ENCODE measurements at regions not wholly inside any gene's neighbourhood (a gene's known extent, or its start where the extent isn't known, plus 50 kb on each side); places are given as distances from the start of the nearest gene placed in this dataset.
A peak's percentile ranks its signal among the peaks of the same experiment; 100 is the strongest.
"Not testable (repeated sequence)": the region's sequence is repeated elsewhere in the genome, so short reads cannot be mapped to it uniquely, and the experiment has no call there.

DNA sequence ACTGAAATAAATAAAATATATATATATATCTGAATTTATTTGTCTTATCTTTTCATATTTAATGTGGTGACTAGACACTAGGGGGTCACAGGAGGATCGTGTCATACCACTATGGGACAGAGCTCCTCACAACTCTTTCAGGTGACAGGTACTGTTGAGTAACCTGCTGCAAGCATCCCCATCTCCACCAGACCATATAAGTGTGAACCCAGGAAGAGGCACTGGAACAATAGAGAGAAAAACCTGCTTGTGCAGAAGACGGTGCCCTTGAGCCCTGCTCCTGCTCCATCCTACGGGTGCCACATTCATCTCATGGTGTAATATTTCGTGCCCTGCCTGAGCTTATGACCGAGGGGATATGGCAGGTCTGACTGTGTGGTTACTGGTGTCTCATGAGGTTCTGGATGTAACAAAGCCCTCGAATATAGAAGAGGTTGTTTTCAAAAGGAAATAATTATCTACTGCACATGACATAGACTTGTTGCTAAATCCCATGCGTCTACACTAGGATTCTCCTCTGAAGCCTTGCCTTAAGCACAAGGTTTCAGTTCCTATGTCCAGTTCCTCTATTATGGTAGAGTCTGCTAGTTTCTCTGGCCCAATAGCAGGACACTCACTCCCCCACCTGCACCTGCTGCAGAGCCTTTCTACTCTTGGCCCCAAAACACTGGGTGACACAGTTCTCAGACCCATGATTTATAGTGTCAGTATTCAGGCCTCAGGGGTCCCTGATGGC lies 70.4 kb downstream of the GGTLC2 start:
- no peak overlapping the region for H3K4me3 ChIP-seq (ENCODE audit: low read depth, low read length)
- DNase-seq (ENCODE audit: low read depth), result no peak

DNA sequence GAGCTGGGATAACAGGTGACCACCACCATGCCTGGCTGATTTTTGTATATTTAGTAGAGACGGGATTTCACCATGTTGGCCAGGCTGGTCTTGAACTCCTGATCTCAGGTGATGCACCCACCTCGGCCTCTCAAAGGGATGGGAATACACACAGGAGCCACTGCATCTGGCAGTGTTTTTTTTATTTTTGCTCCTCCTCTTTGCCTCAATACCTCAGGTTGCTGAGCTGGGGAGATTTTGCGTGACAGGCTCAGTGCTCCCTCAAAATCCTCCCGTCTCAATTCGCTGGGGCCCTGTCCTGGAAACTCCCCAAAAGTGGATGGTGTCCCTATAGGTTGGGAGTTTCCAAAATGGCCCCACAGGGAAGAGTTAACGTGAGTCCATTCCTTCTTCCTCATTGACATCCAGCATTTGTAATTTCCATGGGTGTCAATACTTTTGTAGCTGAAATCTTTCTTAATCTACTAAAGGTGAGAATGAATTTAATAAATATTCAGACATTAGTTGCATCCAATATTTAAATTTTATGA lies 71.8 kb downstream of the GGTLC2 start:
- no peak overlapping the region for H3K4me3 ChIP-seq (ENCODE audit: low read depth, low read length)
- DNase-seq (ENCODE audit: low read depth), result no peak

- H3K4me3 ChIP-seq (ENCODE audit: low read depth, low read length), result no peak overlapping the region
- DNase-seq (ENCODE audit: low read depth), result no peak
These were observed 73.2 kb downstream of the GGTLC2 start for GRCh38 chr22:22717664-22718063.

DNA sequence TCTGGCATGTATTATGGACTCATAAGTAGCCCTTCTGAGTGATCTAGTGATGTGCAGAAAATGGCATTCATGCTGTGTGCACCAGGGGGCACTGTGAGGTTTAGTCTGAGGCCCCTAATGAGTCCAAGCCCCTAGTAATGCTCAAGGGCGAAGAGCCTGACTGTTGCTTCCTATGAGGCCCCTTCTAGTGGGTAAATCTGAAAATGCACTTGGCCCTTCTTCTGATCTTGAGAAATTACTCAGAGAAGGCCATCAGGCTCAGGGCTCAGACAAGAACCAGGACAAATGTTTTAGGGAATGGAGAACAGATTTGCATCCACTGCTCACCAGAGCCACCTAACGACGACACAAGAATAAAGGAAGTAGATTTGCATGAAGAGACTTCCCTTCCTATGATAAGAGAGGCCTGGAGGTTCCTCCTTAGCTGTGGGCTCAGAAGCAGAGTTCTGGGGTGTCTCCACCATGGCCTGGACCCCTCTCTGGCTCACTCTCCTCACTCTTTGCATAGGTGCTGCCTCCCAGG lies 75.8 kb downstream of the GGTLC2 start:
- no peak overlapping the region for H3K4me3 ChIP-seq (ENCODE audit: low read depth, low read length)
- DNase-seq (ENCODE audit: low read depth), result peak; percentile 23

DNA sequence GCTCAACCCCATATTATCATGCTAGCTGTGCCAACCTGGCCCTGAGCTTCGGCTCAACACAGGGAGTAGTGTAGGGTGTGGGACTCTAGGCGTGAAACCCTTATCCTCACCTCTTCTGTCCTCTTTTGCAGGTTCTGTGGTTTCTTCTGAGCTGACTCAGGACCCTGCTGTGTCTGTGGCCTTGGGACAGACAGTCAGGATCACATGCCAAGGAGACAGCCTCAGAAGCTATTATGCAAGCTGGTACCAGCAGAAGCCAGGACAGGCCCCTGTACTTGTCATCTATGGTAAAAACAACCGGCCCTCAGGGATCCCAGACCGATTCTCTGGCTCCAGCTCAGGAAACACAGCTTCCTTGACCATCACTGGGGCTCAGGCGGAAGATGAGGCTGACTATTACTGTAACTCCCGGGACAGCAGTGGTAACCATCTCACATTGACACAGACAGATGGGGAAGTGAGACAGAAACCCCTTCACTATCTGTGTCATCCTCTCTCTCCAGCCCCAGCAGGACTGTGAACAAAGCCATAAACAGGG lies 76.4 kb downstream of the GGTLC2 start:
- no peak overlapping the region for H3K4me3 ChIP-seq (ENCODE audit: low read depth, low read length)
- DNase-seq (ENCODE audit: low read depth), result peak; percentile 25

GRCh38 chr22:22721681-22722354 lies 77.4 kb downstream of the GGTLC2 start:
- H3K4me3 ChIP-seq (ENCODE audit: low read depth, low read length), result no peak overlapping the region
- DNase-seq (ENCODE audit: low read depth), result peak; percentile 88

GRCh38 chr22:22728382-22728781 lies 84.0 kb downstream of the GGTLC2 start:
- no peak for DNase-seq (ENCODE audit: low read depth)
- H3K4me3 ChIP-seq (ENCODE audit: low read depth, low read length), result no peak overlapping the region

- DNase-seq (ENCODE audit: low read depth), result no peak
- H3K4me3 ChIP-seq (ENCODE audit: low read depth, low read length), result no peak overlapping the region
These were observed 86.4 kb downstream of the GGTLC2 start for GRCh38 chr22:22730655-22731373.

GRCh38 chr22:22731374-22731676 lies 86.9 kb downstream of the GGTLC2 start:
- H3K4me3 ChIP-seq (ENCODE audit: low read depth, low read length), result no peak overlapping the region
- no peak for DNase-seq (ENCODE audit: low read depth)

- DNase-seq (ENCODE audit: low read depth); H3K4me3 ChIP-seq (ENCODE audit: low read depth, low read length): not testable (repeated sequence)
These were observed 88.6 kb downstream of the GGTLC2 start for GRCh38 chr22:22733006-22733405.

GRCh38 chr22:22733881-22734373 lies 89.5 kb downstream of the GGTLC2 start:
- DNase-seq (ENCODE audit: low read depth), result no peak
- no peak overlapping the region for H3K4me3 ChIP-seq (ENCODE audit: low read depth, low read length)

DNA sequence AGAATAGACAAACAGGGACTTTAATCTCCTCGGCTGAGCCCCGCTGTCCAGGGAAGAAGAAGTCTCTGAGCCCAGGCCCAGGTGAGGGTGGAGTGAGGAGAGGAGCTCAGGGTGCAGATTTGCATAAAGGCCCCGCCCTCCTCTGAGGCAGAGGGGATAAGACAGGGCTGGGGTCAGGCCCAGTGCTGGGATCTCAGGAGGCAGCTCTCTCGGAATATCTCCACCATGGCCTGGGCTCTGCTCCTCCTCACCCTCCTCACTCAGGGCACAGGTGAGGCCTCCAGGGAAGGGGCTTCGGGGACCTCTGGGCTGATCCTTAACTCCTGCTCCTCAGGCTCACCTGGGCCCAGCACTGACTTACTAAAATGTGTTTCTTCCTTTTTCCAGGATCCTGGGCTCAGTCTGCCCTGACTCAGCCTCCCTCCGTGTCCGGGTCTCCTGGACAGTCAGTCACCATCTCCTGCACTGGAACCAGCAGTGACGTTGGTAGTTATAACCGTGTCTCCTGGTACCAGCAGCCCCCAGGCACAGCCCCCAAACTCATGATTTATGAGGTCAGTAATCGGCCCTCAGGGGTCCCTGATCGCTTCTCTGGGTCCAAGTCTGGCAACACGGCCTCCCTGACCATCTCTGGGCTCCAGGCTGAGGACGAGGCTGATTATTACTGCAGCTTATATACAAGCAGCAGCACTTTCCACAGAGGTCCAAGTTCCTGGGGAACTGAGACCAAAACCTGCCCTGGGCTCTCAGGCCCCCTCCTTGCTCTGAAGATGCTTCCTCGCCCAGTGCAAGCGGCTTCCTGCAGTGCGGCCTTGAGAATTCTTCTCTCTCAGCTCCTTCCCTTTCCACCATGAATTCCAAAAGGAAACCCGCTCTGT lies 90.2 kb downstream of the GGTLC2 start:
- not testable (repeated sequence) for H3K4me3 ChIP-seq (ENCODE audit: low read depth, low read length); DNase-seq (ENCODE audit: low read depth)

- not testable (repeated sequence) for H3K4me3 ChIP-seq (ENCODE audit: low read depth, low read length); DNase-seq (ENCODE audit: low read depth)
These were observed 90.9 kb downstream of the GGTLC2 start for GRCh38 chr22:22735276-22735675.

- H3K4me3 ChIP-seq (ENCODE audit: low read depth, low read length), result no peak overlapping the region
- no peak for DNase-seq (ENCODE audit: low read depth)
These were observed 91.5 kb downstream of the GGTLC2 start for GRCh38 chr22:22735695-22736611.

GRCh38 chr22:22737590-22737989 lies 93.2 kb downstream of the GGTLC2 start:
- H3K4me3 ChIP-seq (ENCODE audit: low read depth, low read length), result no peak overlapping the region
- no peak for DNase-seq (ENCODE audit: low read depth)

- DNase-seq (ENCODE audit: low read depth), result no peak
- no peak overlapping the region for H3K4me3 ChIP-seq (ENCODE audit: low read depth, low read length)
These were observed 94.7 kb downstream of the GGTLC2 start for GRCh38 chr22:22738959-22739585.

- no peak overlapping the region for H3K4me3 ChIP-seq (ENCODE audit: low read depth, low read length)
- DNase-seq (ENCODE audit: low read depth), result no peak
These were observed 96.3 kb downstream of the GGTLC2 start for GRCh38 chr22:22740560-22741276.
